ENCODE measurements at regions not wholly inside any gene's neighbourhood (a gene's known extent, or its start where the extent isn't known, plus 50 kb on each side); places are given as distances from the start of the nearest gene placed in this dataset.

- no TSS peak for BruUV-seq (replicated peaks)
- Histone ChIP-seq H3K36me3 (ENCODE audit: control insufficient read depth, insufficient read depth, low read length) (no peaks in the 10 kb centered on the region), H3K4me1 (0 out of 2 replicates have a peak, but pooled peaks cover 6% of the 10 kb centered on the region), H3K9me3 (no peaks in the 10 kb centered on the region), H3K4me3 (ENCODE audit: low read depth, low read length) (no peak overlapping the region), H3K27me3 (replicated peaks; ENCODE audit: control insufficient read depth, insufficient read depth, low read length) (no peaks in the 10 kb centered on the region)
- no peak for TF ChIP-seq CTCF (IDR thresholded peaks at IDR 0.05; ENCODE audit: insufficient read depth in 1 of 2, low read depth in 1 of 2, low read length in 1 of 2, severe bottlenecking in 1 of 2, unreplicated experiment in 1 of 2)
- Mint-ChIP-seq H3K4me3 (ENCODE audit: unreplicated experiment) (no peak overlapping the region), H3K27me3 (ENCODE audit: insufficient read depth, unreplicated experiment) (no peaks in the 10 kb centered on the region), H3K36me3 (ENCODE audit: insufficient read depth, unreplicated experiment) (no peaks in the 10 kb centered on the region), H3K4me1 (ENCODE audit: low read depth, unreplicated experiment) (no peaks in the 10 kb centered on the region), H3K9me3 (ENCODE audit: unreplicated experiment) (peaks cover 23% of the 10 kb centered on the region), H3K27ac (ENCODE audit: unreplicated experiment) (no peak overlapping the region)
- DNase-seq, result no peak
- ChIA-PET POLR2A (no interaction called here), CTCF (no interaction called here)
- intact Hi-C loops (cut with micrococcal nuclease; ENCODE audit: unreplicated experiment), result loop anchor here (10.0 kb wide), 1 partner anchor 276 kb away; no protein-coding TSS in a partner anchor
Measured at GRCh38 chr1:164498792-164499191, 60.2 kb upstream of the PBX1 start.

GRCh38 chr1:164504749-164505148 lies 54.2 kb upstream of the PBX1 start:
- DNase-seq, result no peak

More at GRCh38 chr1:164504749-164505148, 54.2 kb upstream of the PBX1 start:
- H3K9me3 Mint-ChIP-seq (ENCODE audit: unreplicated experiment), result peaks cover 23% of the 10 kb centered on the region
- Histone ChIP-seq H3K4me1 (0 out of 2 replicates have a peak, but pooled peaks cover 6% of the 10 kb centered on the region), H3K36me3 (ENCODE audit: control insufficient read depth, insufficient read depth, low read length) (no peaks in the 10 kb centered on the region), H3K27me3 (replicated peaks; ENCODE audit: control insufficient read depth, insufficient read depth, low read length) (no peaks in the 10 kb centered on the region), H3K9me3 (no peaks in the 10 kb centered on the region), H3K4me3 (ENCODE audit: low read depth, low read length) (no peak overlapping the region)
- no peak overlapping the region for H3K27ac Mint-ChIP-seq (ENCODE audit: unreplicated experiment)
- H3K4me3 Mint-ChIP-seq (ENCODE audit: unreplicated experiment), result no peak overlapping the region
- H3K27me3 Mint-ChIP-seq (ENCODE audit: insufficient read depth, unreplicated experiment), result no peaks in the 10 kb centered on the region
- ChIA-PET CTCF (no interaction called here), POLR2A (no interaction called here)
- no peaks in the 10 kb centered on the region for H3K36me3 Mint-ChIP-seq (ENCODE audit: insufficient read depth, unreplicated experiment)
- no peaks in the 10 kb centered on the region for H3K4me1 Mint-ChIP-seq (ENCODE audit: low read depth, unreplicated experiment)
- intact Hi-C loops (cut with micrococcal nuclease; ENCODE audit: unreplicated experiment), result loop anchor here (5.0 kb wide), 1 partner anchor 418 kb away; no protein-coding TSS in a partner anchor
- BruUV-seq (replicated peaks), result no TSS peak
- TF ChIP-seq CTCF (IDR thresholded peaks at IDR 0.05; ENCODE audit: insufficient read depth in 1 of 2, low read depth in 1 of 2, low read length in 1 of 2, severe bottlenecking in 1 of 2, unreplicated experiment in 1 of 2), result no peak
